A549 (cell line): ENCODE measurements at regions not wholly inside any gene's neighbourhood (a gene's known extent, or its start where the extent isn't known, plus 50 kb on each side); places are given as distances from the start of the nearest gene placed in this dataset.

Experiments
- ATAC-seq, 2 experiments: fragments of 200-7000 bp in 1 of 2; fragments of >200 bp in 1 of 2; cut with Nextera tagmentation in 1 of 2; cut with Tn5 transposase in 1 of 2; 3 replicates each; pipeline versions ENCODE4 v1.8.0 to v1.9.1; 2018 to 2020; ENCODE audit warnings: mild to moderate bottlenecking in 1 of 2, moderate library complexity in 1 of 2
- CTCF ChIA-PET: fragments of 300-600 bp; sonication (Branson Sonifier 250); formaldehyde crosslinking; extraction: SDS; loops from one replicate; lab custom pipeline; 2021; ENCODE audit warnings: antibody characterized with exemption, inconsistent platforms; lab: Yijun Ruan, JAX
- POLR2A ChIA-PET: fragments of 350-600 bp; formaldehyde crosslinking; extraction: SDS; loops from one replicate; lab custom pipeline; 2021; ENCODE audit warnings: antibody characterized with exemption, inconsistent platforms; lab: Yijun Ruan, JAX
- DNase-seq, 2 experiments: peaks; one replicate each; pipeline versions ENCODE4 v3.0.0 to v3.0.0-alpha.2; 2011 to 2016; ENCODE audit warnings: low read depth in 1 of 2, low spot score in 1 of 2
- FAIRE-seq: peaks from 2 replicates; lab custom pipeline; 2011; peaks lifted over from hg19 to GRCh38; lab: Jason Lieb, UNC
- H3K27ac ChIP-seq, 2 experiments: fragments of >200 bp; sonication (Bioruptor Twin); formaldehyde crosslinking; 3 replicates each; pipeline ENCODE4 v1.5.1; 2016 to 2017
- H3K4me1 ChIP-seq: fragments of >200 bp; sonication (Bioruptor Twin); formaldehyde crosslinking; 3 replicates; pipeline ENCODE4 v1.6.1; 2016
- H3K4me2 ChIP-seq: fragments of >200 bp; sonication (Bioruptor Twin); formaldehyde crosslinking; 3 replicates; pipeline ENCODE4 v1.6.1; 2016
- H3K4me3 ChIP-seq: fragments of >200 bp; sonication (Bioruptor Twin); formaldehyde crosslinking; 3 replicates; pipeline ENCODE4 v1.5.1; 2016
- H3K9me3 ChIP-seq: fragments of >200 bp; sonication (Bioruptor Twin); formaldehyde crosslinking; 3 replicates; pipeline ENCODE4 v1.6.1; 2016
- ATOH8 ChIP-seq: fragments of 250-450 bp; sonication (Bioruptor Pico); IDR thresholded peaks from 2 replicates; pipeline ENCODE4 v1.5.0; 2020; ENCODE audit warnings: low read depth, mild to moderate bottlenecking, moderate library complexity
- BCL3 ChIP-seq: fragments of >200 bp; sonication (Bioruptor Twin); formaldehyde crosslinking; IDR thresholded peaks from 3 replicates; pipeline ENCODE4 v1.6.1; 2016
- BHLHE40 ChIP-seq: IDR thresholded peaks from 2 replicates; pipeline ENCODE4 v1.6.1; 2012; ENCODE audit warnings: low read depth, low read length, inconsistent platforms
- CBX8 ChIP-seq: fragments of 200-600 bp; sonication (generic); IDR thresholded peaks from 2 replicates; pipeline ENCODE4 v1.6.1; 2016
- CEBPB ChIP-seq, 2 experiments: fragments of >200 bp in 1 of 2; sonication (Bioruptor Twin) in 1 of 2; formaldehyde crosslinking in 1 of 2; IDR thresholded peaks; 2 replicates each; pipeline ENCODE4 v1.6.1; 2012 to 2016
- CHD4 ChIP-seq: fragments of 200-600 bp; sonication (generic); IDR thresholded peaks from 2 replicates; pipeline ENCODE4 v1.6.1; 2016; ENCODE audit warnings: antibody characterized with exemption, mild to moderate bottlenecking, borderline replicate concordance
- EHF ChIP-seq: fragments of 250-450 bp; sonication (Bioruptor Pico); IDR thresholded peaks from 2 replicates; pipeline ENCODE4 v1.5.0; 2020; ENCODE audit warnings: mild to moderate bottlenecking
- EHMT2 ChIP-seq: fragments of 200-600 bp; sonication (generic); IDR thresholded peaks from 2 replicates; pipeline ENCODE4 v1.6.1; 2016; ENCODE audit warnings: antibody characterized with exemption, low read depth, mild to moderate bottlenecking, moderate library complexity
- EP300 ChIP-seq, 2 experiments: fragments of >200 bp; sonication (Bioruptor Twin); formaldehyde crosslinking; IDR thresholded peaks; 2 replicates in 1 of 2; 3 replicates in 1 of 2; pipeline ENCODE4 v1.6.1; 2016 to 2017
- HOXB5 ChIP-seq: fragments of 250-450 bp; sonication (Bioruptor Pico); IDR thresholded peaks from 2 replicates; pipeline ENCODE4 v1.5.0; 2020; ENCODE audit warnings: mild to moderate bottlenecking, moderate library complexity
- JUN ChIP-seq, 2 experiments: fragments of >200 bp; sonication (Bioruptor Twin); formaldehyde crosslinking; IDR thresholded peaks; 2 replicates in 1 of 2; 3 replicates in 1 of 2; pipeline ENCODE4 v1.6.1; 2016 to 2017
- MAFK ChIP-seq: fragments of 450-650 bp; IDR thresholded peaks from 2 replicates; pipeline ENCODE4 v1.6.1; 2014; ENCODE audit not compliant: partially characterized antibody
- MYC ChIP-seq: IDR thresholded peaks from 2 replicates; pipeline ENCODE4 v1.6.1; 2012; ENCODE audit warnings: mild to moderate bottlenecking, inconsistent platforms, low read length, improper control_type of control experiment, borderline replicate concordance
- NR3C1 ChIP-seq: fragments of >200 bp; sonication (Bioruptor Twin); formaldehyde crosslinking; IDR thresholded peaks from 3 replicates; pipeline ENCODE4 v1.6.1; 2017
- PBX3 ChIP-seq: IDR thresholded peaks from 2 replicates; pipeline ENCODE4 v1.6.1; 2012
- RAD21 ChIP-seq, 2 experiments: fragments of >200 bp in 1 of 2; sonication (Bioruptor Twin) in 1 of 2; formaldehyde crosslinking in 1 of 2; IDR thresholded peaks in 1 of 2; conservative IDR thresholded peaks in 1 of 2; 2 replicates in 1 of 2; 3 replicates in 1 of 2; pipeline ENCODE4 v1.6.1; 2012 to 2018; ENCODE audit warnings: inconsistent platforms in 1 of 2
- RNF2 ChIP-seq: fragments of 200-600 bp; sonication (generic); IDR thresholded peaks from 2 replicates; pipeline ENCODE4 v1.6.1; 2016; ENCODE audit warnings: low read depth, mild to moderate bottlenecking, antibody characterized with exemption, moderate library complexity, borderline replicate concordance
- USF2 ChIP-seq: fragments of 450-650 bp; IDR thresholded peaks from 2 replicates; pipeline ENCODE4 v1.6.1; 2014; ENCODE audit warnings: antibody characterized with exemption
- WGBS: methylation state at CpG from one replicate; pipeline ENCODE4 v1.1.6; 2017; ENCODE audit errors: missing lambda C conversion rate; 5-methylcytosine and 5-hydroxymethylcytosine counted together

DNA sequence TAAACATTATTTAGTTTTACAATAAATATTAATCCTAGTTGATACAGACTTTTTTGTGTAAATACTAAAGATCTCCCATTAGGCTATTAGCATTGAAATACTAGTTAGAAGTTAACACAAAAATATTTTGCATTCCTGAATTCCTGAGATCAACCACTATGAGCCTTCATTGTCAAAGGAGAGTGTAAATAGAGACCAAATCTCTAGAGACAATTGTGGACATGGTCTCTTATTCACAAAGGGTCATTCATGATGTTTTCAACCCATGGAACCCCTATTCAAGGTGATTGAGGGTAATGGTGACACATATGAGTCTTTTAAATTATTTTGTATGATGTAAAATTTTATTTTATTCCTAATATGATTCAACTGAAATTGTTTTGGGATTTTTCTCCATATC lies 1454.8 kb upstream of the LRRTM3 start (continued):
- no peak for TF ChIP-seq USF2

DNA sequence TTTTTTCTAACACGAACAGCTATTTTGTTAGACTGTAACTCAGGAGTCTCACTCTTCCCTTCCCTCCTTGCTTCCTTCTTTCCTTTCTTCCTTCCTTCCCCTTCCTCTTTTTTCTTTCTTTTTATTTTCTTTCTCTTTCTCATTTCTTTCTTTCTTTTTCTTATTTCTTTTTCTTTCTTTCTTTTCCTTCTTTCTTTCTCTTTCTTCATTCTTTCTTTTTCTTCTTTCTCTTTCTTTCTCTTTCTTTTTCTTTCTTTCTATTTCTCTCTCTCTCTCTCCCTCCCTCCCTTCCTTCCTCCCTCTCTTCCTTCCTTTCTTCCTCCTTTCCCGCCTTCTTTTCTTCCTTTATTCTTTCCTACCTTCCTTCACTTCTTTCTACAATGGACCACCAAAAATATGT lies 1443.0 kb upstream of the LRRTM3 start:
- Histone ChIP-seq H3K4me2 (no peak overlapping the region), H3K27ac (no peak overlapping the region), H3K9me3 (no peaks in the 10 kb centered on the region), H3K4me1 (no peaks in the 10 kb centered on the region), H3K4me3 (no peak overlapping the region)
- ATAC-seq (no peak), FAIRE-seq (no peak), DNase-seq (no peak)
- WGBS, result 69% methylated on average over 2 of the region's 2 CpGs
- CTCF ChIA-PET, result no interaction called here
- POLR2A ChIA-PET, result no interaction called here
- no peak for TF ChIP-seq BCL3
- no peak for TF ChIP-seq CEBPB (IDR thresholded peaks at IDR 0.05)
- TF ChIP-seq RAD21 (conservative IDR thresholded peaks at IDR 0.05 in 1 of 2, IDR thresholded peaks at IDR 0.05 in 1 of 2), result no peak
- TF ChIP-seq RNF2, result no peak
- TF ChIP-seq MYC, result no peak

GRCh38 chr10:65491799-65492198 lies 1434.0 kb upstream of the LRRTM3 start:
- FAIRE-seq (no peak), ATAC-seq (no peak), DNase-seq (no peak)
- Histone ChIP-seq H3K4me1 (no peaks in the 10 kb centered on the region), H3K9me3 (no peaks in the 10 kb centered on the region), H3K4me2 (no peak overlapping the region), H3K4me3 (no peak overlapping the region)
- ChIA-PET CTCF (no interaction called here), POLR2A (no interaction called here)
- no peak for TF ChIP-seq RNF2
- no peak for TF ChIP-seq BCL3
- TF ChIP-seq MAFK, result no peak
- no peak for TF ChIP-seq EP300 (IDR thresholded peaks at IDR 0.05)
- TF ChIP-seq BHLHE40, result no peak
- TF ChIP-seq JUN (IDR thresholded peaks at IDR 0.05), result no peak
- no peak for TF ChIP-seq NR3C1
- no peak for TF ChIP-seq CBX8
- TF ChIP-seq CHD4, result no peak
- no peak for TF ChIP-seq RAD21 (conservative IDR thresholded peaks at IDR 0.05 in 1 of 2, IDR thresholded peaks at IDR 0.05 in 1 of 2)
- no peak for TF ChIP-seq EHMT2
- no peak for TF ChIP-seq EHF (CRISPR knock-in tag)
- no peak for TF ChIP-seq PBX3
- TF ChIP-seq, all 56 proteins: peak for 0
- H3K27ac ChIP-seq, result no peak overlapping the region

DNA sequence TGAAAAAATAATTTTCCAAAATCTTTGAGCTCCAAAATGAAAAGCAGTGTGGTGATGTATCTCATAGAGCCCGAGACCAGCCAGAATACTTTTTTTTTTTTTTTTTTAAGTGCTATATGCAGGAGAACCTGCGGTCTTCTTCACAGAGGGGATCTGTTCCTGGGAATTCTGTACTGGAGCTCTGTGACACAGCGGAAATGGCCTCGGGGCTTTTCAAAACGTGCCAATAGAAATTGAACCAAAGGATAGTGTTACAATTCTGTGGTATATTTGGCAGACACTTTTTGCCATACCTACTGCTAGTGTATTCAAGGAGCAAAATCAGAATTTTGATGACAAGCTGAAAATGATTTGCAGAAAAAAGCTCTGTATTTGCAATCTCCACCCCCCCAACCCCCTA lies 1429.3 kb upstream of the LRRTM3 start:
- DNase-seq (no peak), FAIRE-seq (no peak)
- 63% methylated on average over 4 of the region's 5 CpGs for WGBS
- CTCF ChIA-PET, result no interaction called here
- H3K27ac ChIP-seq, result no peak overlapping the region
- TF ChIP-seq EP300 (IDR thresholded peaks at IDR 0.05), result no peak
- TF ChIP-seq MYC, result no peak
- no peak for TF ChIP-seq EHMT2
- no peak for TF ChIP-seq BCL3
- TF ChIP-seq ATOH8 (CRISPR knock-in tag), result no peak
- TF ChIP-seq RAD21 (conservative IDR thresholded peaks at IDR 0.05 in 1 of 2, IDR thresholded peaks at IDR 0.05 in 1 of 2), result no peak
- no peak for TF ChIP-seq HOXB5 (CRISPR knock-in tag)
- no peak for TF ChIP-seq BHLHE40
- TF ChIP-seq, all 56 proteins: peak for 0
- Histone ChIP-seq H3K4me3 (no peak overlapping the region), H3K9me3 (no peaks in the 10 kb centered on the region), H3K4me2 (no peak overlapping the region), H3K4me1 (0 out of 3 replicates have a peak, but pooled peaks cover 3% of the 10 kb centered on the region)
- POLR2A ChIA-PET, result no interaction called here
- no peak for ATAC-seq
